ENCODE measurements at regions not wholly inside any gene's neighbourhood (a gene's known extent, or its start where the extent isn't known, plus 50 kb on each side); places are given as distances from the start of the nearest gene placed in this dataset.

DNA sequence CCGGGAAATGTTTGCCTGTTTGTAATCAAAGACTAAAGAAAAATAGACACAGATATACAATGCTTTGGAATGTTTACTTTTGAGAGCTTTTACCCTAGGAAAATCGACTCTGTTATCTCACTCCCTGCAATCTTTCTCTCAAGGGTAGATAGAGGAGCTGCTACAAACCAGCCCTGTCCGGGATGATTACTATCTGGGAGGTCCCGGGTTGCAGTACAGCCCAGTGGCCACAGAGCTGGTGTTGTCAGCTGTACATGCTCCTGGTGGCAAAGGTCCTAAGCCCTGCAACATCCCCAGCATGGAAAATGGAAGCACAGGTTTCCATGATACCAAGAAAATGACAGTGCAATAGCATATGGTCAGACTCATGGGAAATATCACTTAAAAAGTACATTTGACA, 570.5 kb upstream of the SOX11 start:
- DNase-seq (ENCODE audit: low spot score) = no peak

DNA sequence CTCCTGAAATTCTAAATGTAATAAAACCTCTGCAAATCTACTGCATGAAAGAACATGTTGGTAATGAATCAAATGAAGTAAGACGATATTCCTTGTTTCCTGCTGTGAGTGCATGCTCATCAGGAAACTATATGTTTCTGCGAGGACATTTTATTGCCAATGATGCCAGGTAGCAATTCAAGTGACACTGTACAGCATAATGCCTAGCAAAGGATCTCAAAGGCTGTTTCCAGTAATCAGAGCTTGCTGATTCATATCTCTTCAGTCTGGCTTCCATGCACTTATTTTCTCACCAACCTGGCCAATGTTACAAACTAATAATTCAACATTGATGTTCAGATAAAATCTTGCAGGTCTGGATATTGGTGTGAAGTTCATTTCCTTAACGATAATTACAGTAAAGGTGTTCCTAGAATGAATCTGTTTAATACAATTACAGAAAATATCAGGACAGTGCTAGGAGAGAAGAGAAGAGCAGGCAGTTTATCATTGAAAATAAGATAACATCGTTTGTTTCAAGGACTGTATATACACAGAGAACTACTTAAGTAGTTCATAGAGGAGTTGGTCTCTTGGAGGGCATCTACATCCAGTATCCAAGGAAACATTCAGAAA, 568.5 kb upstream of the SOX11 start:
- TF ChIP-seq, protein P1, sequence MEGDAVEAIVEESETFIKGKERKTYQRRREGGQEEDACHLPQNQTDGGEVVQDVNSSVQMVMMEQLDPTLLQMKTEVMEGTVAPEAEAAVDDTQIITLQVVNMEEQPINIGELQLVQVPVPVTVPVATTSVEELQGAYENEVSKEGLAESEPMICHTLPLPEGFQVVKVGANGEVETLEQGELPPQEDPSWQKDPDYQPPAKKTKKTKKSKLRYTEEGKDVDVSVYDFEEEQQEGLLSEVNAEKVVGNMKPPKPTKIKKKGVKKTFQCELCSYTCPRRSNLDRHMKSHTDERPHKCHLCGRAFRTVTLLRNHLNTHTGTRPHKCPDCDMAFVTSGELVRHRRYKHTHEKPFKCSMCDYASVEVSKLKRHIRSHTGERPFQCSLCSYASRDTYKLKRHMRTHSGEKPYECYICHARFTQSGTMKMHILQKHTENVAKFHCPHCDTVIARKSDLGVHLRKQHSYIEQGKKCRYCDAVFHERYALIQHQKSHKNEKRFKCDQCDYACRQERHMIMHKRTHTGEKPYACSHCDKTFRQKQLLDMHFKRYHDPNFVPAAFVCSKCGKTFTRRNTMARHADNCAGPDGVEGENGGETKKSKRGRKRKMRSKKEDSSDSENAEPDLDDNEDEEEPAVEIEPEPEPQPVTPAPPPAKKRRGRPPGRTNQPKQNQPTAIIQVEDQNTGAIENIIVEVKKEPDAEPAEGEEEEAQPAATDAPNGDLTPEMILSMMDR (IDR thresholded peaks at IDR 0.05; ENCODE audit: borderline replicate concordance, control extremely low read depth, extremely low read depth, insufficient read depth, missing control alignments) = no peak
- DNase-seq (ENCODE audit: low spot score) = no peak
- in situ Hi-C loops (cut with MboI; ENCODE audit: low sequenced_read_pairs, unreplicated experiment) = no loop called here

More for the DNA sequence above, 570.5 kb upstream of the SOX11 start:
- TF ChIP-seq, protein P1 (IDR thresholded peaks at IDR 0.05; ENCODE audit: borderline replicate concordance, control extremely low read depth, extremely low read depth, insufficient read depth, missing control alignments) = no peak
- in situ Hi-C loops (cut with MboI; ENCODE audit: low sequenced_read_pairs, unreplicated experiment) = no loop called here

DNA sequence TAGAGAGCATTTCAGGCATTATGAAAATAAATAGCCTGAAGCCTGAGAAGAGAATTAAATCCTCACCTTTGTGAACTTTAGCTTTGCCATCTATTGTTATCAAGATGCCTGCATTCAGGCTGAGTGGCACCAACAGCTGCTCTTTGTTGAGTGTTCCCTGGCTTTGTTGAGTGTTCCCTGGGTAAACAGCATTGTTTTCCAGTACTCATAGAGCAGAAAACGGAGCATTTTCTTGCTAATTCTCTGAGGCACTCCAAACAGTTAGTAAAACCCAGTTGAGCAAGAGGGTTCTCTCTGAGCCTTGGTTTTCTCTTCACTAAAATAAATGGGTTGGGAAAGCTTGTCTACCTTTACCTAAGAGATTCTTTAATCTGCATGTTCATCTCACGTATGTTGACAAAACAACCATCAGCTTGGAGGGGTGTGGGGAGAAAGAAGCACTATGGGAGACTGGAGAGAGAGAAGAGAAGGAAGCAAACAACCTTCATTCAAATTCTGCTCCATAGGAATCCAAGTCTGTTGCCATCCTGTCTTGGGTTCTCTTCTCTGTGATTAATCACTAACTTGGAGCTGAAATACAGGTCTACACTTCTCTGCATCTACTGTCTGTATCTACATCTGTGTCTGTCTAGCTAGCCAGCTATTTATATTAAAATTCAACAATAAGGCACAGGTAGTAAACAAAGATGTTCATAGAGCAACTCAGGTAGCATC, 567.0 kb upstream of the SOX11 start:
- in situ Hi-C loops (cut with MboI; ENCODE audit: low sequenced_read_pairs, unreplicated experiment) = no loop called here
- DNase-seq (ENCODE audit: low spot score) = no peak
- TF ChIP-seq, protein P1 (IDR thresholded peaks at IDR 0.05; ENCODE audit: borderline replicate concordance, control extremely low read depth, extremely low read depth, insufficient read depth, missing control alignments) = no peak

DNA sequence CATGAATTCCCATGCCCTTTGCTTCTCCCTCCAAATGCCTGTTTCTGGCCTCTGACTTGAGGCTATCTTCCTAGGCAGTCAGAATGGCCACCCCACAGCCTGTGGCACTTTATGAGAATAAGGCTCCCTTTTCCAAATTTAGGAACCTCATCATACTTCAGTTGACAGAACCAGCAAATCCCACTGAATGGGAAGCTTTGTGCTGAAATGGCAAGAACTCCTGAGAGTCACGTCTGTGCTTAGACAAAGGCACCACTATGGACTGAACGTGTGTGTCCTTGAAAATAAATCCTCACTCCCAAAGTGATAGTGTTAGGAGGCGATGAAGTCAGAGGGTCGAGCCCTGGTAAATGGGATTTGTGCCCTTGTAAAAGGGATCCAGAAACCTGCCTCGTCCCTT, 559.9 kb upstream of the SOX11 start:
- no peak for DNase-seq (ENCODE audit: low spot score)
- TF ChIP-seq, protein P1 (IDR thresholded peaks at IDR 0.05; ENCODE audit: borderline replicate concordance, control extremely low read depth, extremely low read depth, insufficient read depth, missing control alignments) = no peak
- in situ Hi-C loops (cut with MboI; ENCODE audit: low sequenced_read_pairs, unreplicated experiment) = no loop called here

DNA sequence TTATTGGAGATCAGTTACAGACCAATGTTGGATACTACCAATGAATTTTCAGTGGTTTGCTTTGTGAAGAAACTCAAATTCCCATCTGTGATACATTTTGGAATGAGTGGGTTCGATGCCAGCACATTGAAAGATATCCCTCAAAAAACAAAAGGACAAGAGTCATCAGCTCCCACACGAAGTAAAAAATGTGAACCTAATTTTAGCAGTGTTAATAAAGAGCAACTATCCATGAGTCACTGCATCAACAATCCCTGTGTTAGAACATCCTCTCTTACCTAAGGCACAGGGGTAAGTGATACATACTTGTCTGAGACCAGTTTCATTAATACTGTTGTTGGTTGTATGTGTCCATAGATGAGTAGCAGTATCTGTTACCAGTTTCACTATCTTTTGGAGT, 551.8 kb upstream of the SOX11 start:
- in situ Hi-C loops (cut with MboI; ENCODE audit: low sequenced_read_pairs, unreplicated experiment) = no loop called here
- TF ChIP-seq, protein P1 (IDR thresholded peaks at IDR 0.05; ENCODE audit: borderline replicate concordance, control extremely low read depth, extremely low read depth, insufficient read depth, missing control alignments) = no peak
- DNase-seq (ENCODE audit: low spot score) = no peak

DNA sequence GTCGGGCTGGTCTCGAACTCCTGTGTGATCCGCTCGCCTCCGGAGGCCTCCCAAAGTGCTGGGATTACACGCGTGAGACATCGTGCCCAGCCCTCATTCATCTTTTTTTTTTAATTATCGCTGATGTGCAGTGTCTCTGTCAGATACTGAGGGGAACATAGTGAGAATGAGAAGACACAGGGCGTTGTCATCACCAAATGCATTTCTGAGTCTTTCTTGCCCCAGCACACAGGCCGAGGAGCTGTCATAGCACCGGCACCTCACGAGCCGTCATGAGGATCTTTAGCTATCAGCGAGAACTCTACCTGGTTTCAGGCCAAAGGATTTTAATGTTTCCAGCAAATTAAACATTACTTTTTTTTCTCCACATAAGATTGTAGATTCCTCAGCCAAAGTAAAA, 548.0 kb upstream of the SOX11 start:
- TF ChIP-seq, protein P1 (IDR thresholded peaks at IDR 0.05; ENCODE audit: borderline replicate concordance, control extremely low read depth, extremely low read depth, insufficient read depth, missing control alignments) = no peak
- in situ Hi-C loops (cut with MboI; ENCODE audit: low sequenced_read_pairs, unreplicated experiment) = no loop called here
- DNase-seq (ENCODE audit: low spot score) = no peak
